CD4-positive, alpha-beta T cell (primary cell): ENCODE measurements at regions not wholly inside any gene's neighbourhood (a gene's known extent, or its start where the extent isn't known, plus 50 kb on each side); places are given as distances from the start of the nearest gene placed in this dataset.

ENCODE experiments used
- ATAC-seq: fragments of 200-7000 bp; cut with Tn5 transposase; one replicate; pipeline ENCODE4 v1.10.0; 2022; ENCODE audit warnings: mild to moderate bottlenecking; ENCODE audit not compliant: poor library complexity
- CTCF ChIA-PET: fragments of 350-600 bp; sonication (Branson Sonifier 250); formaldehyde crosslinking; loops from one replicate; lab custom pipeline; 2021; ENCODE audit warnings: antibody characterized with exemption, inconsistent platforms; lab: Charles Lee
- POLR2A ChIA-PET: fragments of 350-600 bp; sonication (Branson Sonifier 250); formaldehyde crosslinking; loops from one replicate; lab custom pipeline; 2021; ENCODE audit warnings: antibody characterized with exemption, inconsistent platforms; lab: Charles Lee
- DNase-seq, 14 experiments: peaks; one replicate each; pipeline ENCODE4 v3.0.0-alpha.2; 2013 to 2020; ENCODE audit warnings: mixed read lengths in 2 of 14
- H3K27ac ChIP-seq, 2 donors: one replicate each; pipeline versions ENCODE4 v1.5.1 to v1.7.0; 2013; ENCODE audit warnings: low read length in 2 of 2, low read depth in 1 of 2, mild to moderate bottlenecking in 1 of 2
- H3K27me3 ChIP-seq, 2 experiments: 1 replicate in 1 of 2; 2 replicates in 1 of 2; pipeline versions ENCODE4 v1.6.1 to v1.7.0; 2013; ENCODE audit warnings: low read length in 2 of 2, control low read depth in 1 of 2, mild to moderate bottlenecking in 1 of 2, moderate library complexity in 1 of 2; ENCODE audit not compliant: insufficient read depth in 2 of 2, control insufficient read depth in 1 of 2
- H3K36me3 ChIP-seq: one replicate; pipeline ENCODE4 v1.6.1; 2013; ENCODE audit warnings: low read length, control low read depth; ENCODE audit not compliant: insufficient read depth
- H3K4me1 ChIP-seq: one replicate; pipeline ENCODE4 v1.6.1; 2013; ENCODE audit warnings: low read length, control low read depth; ENCODE audit not compliant: insufficient read depth
- H3K4me3 ChIP-seq: one replicate; pipeline ENCODE4 v1.5.1; 2013; ENCODE audit warnings: mild to moderate bottlenecking, low read length, moderate library complexity
- H3K9me3 ChIP-seq, 2 experiments: 1 replicate in 1 of 2; 2 replicates in 1 of 2; pipeline versions ENCODE4 v1.6.1 to v1.7.0; 2013; ENCODE audit warnings: low read length in 2 of 2, mild to moderate bottlenecking in 2 of 2, control low read depth in 1 of 2, moderate library complexity in 1 of 2; ENCODE audit not compliant: control insufficient read depth in 1 of 2, insufficient read depth in 1 of 2
- H3K27ac Mint-ChIP-seq: one replicate; pipeline ENCODE4 v1.8.0; 2020; ENCODE audit warnings: mixed read lengths
- H3K27me3 Mint-ChIP-seq: one replicate; pipeline ENCODE4 v1.8.0; 2021; ENCODE audit warnings: mixed read lengths
- H3K36me3 Mint-ChIP-seq: one replicate; pipeline ENCODE4 v1.8.0; 2021; ENCODE audit warnings: low read depth, mixed read lengths
- H3K4me1 Mint-ChIP-seq: one replicate; pipeline ENCODE4 v1.8.0; 2021; ENCODE audit warnings: low read depth, mixed read lengths
- H3K4me3 Mint-ChIP-seq: one replicate; pipeline ENCODE4 v1.8.0; 2020; ENCODE audit warnings: mild to moderate bottlenecking, mixed read lengths
- H3K9me3 Mint-ChIP-seq: one replicate; pipeline ENCODE4 v1.8.0; 2020; ENCODE audit warnings: mixed read lengths
- intact Hi-C, 2 experiments: fragments of 100-400 bp; cut with DNase I in 1 of 2; cut with micrococcal nuclease in 1 of 2; formaldehyde crosslinking; loops; one replicate each; pipeline versions ENCODE4 v1.15.1 to v1.9.0; 2023 to 2025; cut with DNase I, micrococcal nuclease
- TF ChIP-seq, protein P1 (sequence below): fragments of 200-600 bp; IDR thresholded peaks from one replicate; pipeline ENCODE4 v1.8.0; 2022; ENCODE audit warnings: antibody characterized with exemption, mild to moderate bottlenecking

DNA sequence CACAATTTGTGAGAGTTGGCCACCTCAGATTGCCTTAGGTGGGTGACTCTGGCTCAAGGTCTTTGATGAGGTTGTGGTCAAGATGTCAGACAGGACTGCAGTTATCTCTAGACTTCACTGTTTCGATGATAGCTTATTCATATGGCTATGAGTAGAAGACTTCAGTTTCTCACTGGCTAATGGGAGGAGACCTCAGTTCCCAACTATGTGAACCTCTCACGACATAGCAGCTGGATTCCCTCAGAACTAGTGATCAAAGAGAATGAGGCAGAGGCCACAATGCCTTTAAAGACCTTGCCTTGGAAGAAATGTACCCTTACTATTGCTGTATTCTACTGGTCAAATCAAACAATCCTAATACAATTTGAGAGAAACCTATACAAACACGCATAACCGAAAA lies 607.5 kb upstream of the ROBO2 start:
- intact Hi-C loops, result no loop called here
- no peaks in the 10 kb centered on the region for H3K4me1 Mint-ChIP-seq
- Histone ChIP-seq H3K27ac (no peak overlapping the region), H3K4me1 (no peaks in the 10 kb centered on the region), H3K36me3 (no peaks in the 10 kb centered on the region), H3K4me3 (no peak overlapping the region), H3K9me3 (peaks cover 3 to 6% of the 10 kb centered on the region in 2 experiments), H3K27me3 (no peaks in the 10 kb centered on the region)
- H3K27me3 Mint-ChIP-seq, result no peaks in the 10 kb centered on the region
- H3K36me3 Mint-ChIP-seq, result no peaks in the 10 kb centered on the region
- ChIA-PET POLR2A (no interaction called here), CTCF (no interaction called here)
- H3K4me3 Mint-ChIP-seq, result no peak overlapping the region
- H3K27ac Mint-ChIP-seq, result no peak overlapping the region
- peaks cover 5% of the 10 kb centered on the region for H3K9me3 Mint-ChIP-seq
- TF ChIP-seq, protein P1, sequence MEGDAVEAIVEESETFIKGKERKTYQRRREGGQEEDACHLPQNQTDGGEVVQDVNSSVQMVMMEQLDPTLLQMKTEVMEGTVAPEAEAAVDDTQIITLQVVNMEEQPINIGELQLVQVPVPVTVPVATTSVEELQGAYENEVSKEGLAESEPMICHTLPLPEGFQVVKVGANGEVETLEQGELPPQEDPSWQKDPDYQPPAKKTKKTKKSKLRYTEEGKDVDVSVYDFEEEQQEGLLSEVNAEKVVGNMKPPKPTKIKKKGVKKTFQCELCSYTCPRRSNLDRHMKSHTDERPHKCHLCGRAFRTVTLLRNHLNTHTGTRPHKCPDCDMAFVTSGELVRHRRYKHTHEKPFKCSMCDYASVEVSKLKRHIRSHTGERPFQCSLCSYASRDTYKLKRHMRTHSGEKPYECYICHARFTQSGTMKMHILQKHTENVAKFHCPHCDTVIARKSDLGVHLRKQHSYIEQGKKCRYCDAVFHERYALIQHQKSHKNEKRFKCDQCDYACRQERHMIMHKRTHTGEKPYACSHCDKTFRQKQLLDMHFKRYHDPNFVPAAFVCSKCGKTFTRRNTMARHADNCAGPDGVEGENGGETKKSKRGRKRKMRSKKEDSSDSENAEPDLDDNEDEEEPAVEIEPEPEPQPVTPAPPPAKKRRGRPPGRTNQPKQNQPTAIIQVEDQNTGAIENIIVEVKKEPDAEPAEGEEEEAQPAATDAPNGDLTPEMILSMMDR, result no peak
- no peak for ATAC-seq
- no peak for DNase-seq

DNA sequence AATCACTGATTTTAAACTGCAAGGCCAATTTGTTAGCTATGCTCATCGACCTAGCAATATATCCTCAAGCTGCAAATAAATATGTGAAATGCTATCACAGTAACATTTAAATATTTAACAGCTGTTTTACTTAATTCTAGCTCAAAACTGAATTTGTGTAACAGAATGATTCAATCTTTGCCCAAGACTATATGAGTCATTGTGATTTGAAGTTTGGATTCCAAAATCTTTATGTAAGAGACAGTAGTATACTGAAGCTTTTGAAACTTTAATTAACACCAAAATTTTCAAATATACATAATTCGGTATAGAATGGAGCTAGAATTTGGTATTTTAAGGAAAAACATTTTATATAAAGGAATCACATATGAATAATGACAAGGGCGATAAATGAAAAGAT lies 603.0 kb upstream of the ROBO2 start:
- DNase-seq (no peak), ATAC-seq (no peak)
- Histone ChIP-seq H3K9me3 (peaks cover 0 to 6% of the 10 kb centered on the region in 2 experiments), H3K4me1 (no peaks in the 10 kb centered on the region), H3K27ac (no peak overlapping the region), H3K4me3 (no peak overlapping the region), H3K27me3 (no peaks in the 10 kb centered on the region), H3K36me3 (no peaks in the 10 kb centered on the region)
- no peaks in the 10 kb centered on the region for H3K4me1 Mint-ChIP-seq
- TF ChIP-seq, protein P1, result no peak
- H3K27me3 Mint-ChIP-seq, result no peaks in the 10 kb centered on the region
- ChIA-PET POLR2A (no interaction called here), CTCF (no interaction called here)
- intact Hi-C loops, result no loop called here
- no peak overlapping the region for H3K4me3 Mint-ChIP-seq
- H3K36me3 Mint-ChIP-seq, result no peaks in the 10 kb centered on the region
- no peak overlapping the region for H3K27ac Mint-ChIP-seq
- peaks cover 9% of the 10 kb centered on the region for H3K9me3 Mint-ChIP-seq

DNA sequence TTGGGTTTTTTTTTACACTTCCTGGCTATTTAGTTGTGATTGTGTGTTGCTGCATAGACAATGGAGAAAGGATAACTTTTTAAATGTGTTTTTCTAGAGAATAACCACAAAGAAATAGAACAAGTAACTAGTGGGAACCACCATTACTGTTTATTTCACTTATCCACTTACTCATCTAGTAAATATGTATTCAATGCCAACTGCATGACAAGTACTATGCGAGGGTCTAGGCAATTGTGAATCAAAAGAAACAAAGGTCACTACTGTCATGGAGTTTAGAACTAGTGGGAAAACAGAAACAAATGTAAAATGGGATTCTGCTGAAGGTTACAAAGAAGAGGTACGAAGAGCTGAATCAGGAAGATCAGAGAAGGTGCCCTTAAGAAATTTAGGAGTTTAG lies 600.9 kb upstream of the ROBO2 start:
- ATAC-seq (no peak), DNase-seq (no peak)
- TF ChIP-seq, protein P1, result no peak
- Histone ChIP-seq H3K27me3 (no peaks in the 10 kb centered on the region), H3K36me3 (no peaks in the 10 kb centered on the region), H3K27ac (no peak overlapping the region), H3K9me3 (peaks cover 0 to 9% of the 10 kb centered on the region in 2 experiments), H3K4me3 (no peak overlapping the region), H3K4me1 (no peaks in the 10 kb centered on the region)
- no peaks in the 10 kb centered on the region for H3K36me3 Mint-ChIP-seq
- POLR2A ChIA-PET, result no interaction called here
- no peak overlapping the region for H3K4me3 Mint-ChIP-seq
- H3K9me3 Mint-ChIP-seq, result peaks cover 6% of the 10 kb centered on the region
- no peaks in the 10 kb centered on the region for H3K27me3 Mint-ChIP-seq
- H3K4me1 Mint-ChIP-seq, result no peaks in the 10 kb centered on the region
- CTCF ChIA-PET, result no interaction called here
- intact Hi-C loops, result no loop called here
- H3K27ac Mint-ChIP-seq, result no peak overlapping the region
